ENCODE measurements at regions not wholly inside any gene's neighbourhood (a gene's known extent, or its start where the extent isn't known, plus 50 kb on each side); places are given as distances from the start of the nearest gene placed in this dataset.

DNA sequence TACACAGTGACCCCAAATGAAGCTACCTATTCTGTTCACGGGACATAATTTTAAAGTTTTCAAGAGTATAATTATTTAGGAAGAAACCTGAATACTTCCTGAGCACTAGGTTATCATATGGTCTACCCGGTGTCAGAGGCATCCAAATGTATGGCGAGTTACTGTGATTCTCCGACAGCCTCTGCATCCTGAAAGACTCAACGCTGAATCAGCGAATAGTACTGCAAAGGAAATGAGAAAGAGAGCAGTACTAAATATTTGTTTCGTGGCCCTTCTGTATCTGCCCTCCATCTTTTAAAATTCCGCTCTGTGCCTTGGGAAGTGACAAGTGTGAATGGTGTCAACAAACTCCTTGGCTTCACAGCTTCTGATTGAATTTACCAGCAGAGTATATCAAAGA, 358.0 kb upstream of the ZEB2 start:
- H3K4me1 Mint-ChIP-seq (ENCODE audit: low read depth), result no peaks in the 10 kb centered on the region
- no peak for TF ChIP-seq CTCF (IDR thresholded peaks at IDR 0.05; ENCODE audit: unreplicated experiment)
- H3K27me3 Mint-ChIP-seq, result no peaks in the 10 kb centered on the region
- H3K36me3 Mint-ChIP-seq (ENCODE audit: insufficient read depth), result no peaks in the 10 kb centered on the region
- no peak for DNase-seq (ENCODE audit: low spot score, unreplicated experiment)
- no peak overlapping the region for H3K4me3 Mint-ChIP-seq (ENCODE audit: low read depth)
- no peak overlapping the region for H3K27ac Mint-ChIP-seq
- H3K9me3 Mint-ChIP-seq (ENCODE audit: low read depth), result no peaks in the 10 kb centered on the region

DNA sequence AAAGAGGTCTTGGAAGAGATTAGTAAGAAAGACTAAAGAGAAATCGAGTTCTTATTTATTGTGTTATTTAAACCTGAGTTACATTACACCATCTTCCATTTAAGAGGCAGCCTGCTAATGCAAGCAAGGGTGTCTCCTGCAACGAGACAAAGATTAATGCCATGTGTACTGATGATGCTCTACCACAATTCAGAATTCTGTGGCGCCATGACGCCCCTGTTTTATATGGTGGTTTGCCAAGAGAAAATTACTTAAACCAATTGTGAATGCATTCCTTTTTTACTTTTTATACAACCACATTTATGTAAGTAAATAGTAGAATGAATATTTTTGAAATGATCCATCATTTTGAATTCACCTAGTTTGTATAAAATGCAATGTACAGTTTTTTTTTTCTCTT, 356.1 kb upstream of the ZEB2 start:
- Mint-ChIP-seq H3K36me3 (ENCODE audit: insufficient read depth) (no peaks in the 10 kb centered on the region), H3K27ac (no peak overlapping the region), H3K27me3 (no peaks in the 10 kb centered on the region), H3K4me3 (ENCODE audit: low read depth) (no peak overlapping the region), H3K9me3 (ENCODE audit: low read depth) (no peaks in the 10 kb centered on the region), H3K4me1 (ENCODE audit: low read depth) (no peaks in the 10 kb centered on the region)
- no peak for TF ChIP-seq CTCF (IDR thresholded peaks at IDR 0.05; ENCODE audit: unreplicated experiment)
- no peak for DNase-seq (ENCODE audit: low spot score, unreplicated experiment)

GRCh38 chr2:144875290-144875969, 355.5 kb upstream of the ZEB2 start:
- no peak for DNase-seq (ENCODE audit: low spot score, unreplicated experiment)
- H3K27me3 Mint-ChIP-seq, result no peaks in the 10 kb centered on the region
- no peaks in the 10 kb centered on the region for H3K9me3 Mint-ChIP-seq (ENCODE audit: low read depth)
- no peak overlapping the region for H3K27ac Mint-ChIP-seq
- no peaks in the 10 kb centered on the region for H3K4me1 Mint-ChIP-seq (ENCODE audit: low read depth)
- TF ChIP-seq CTCF (IDR thresholded peaks at IDR 0.05; ENCODE audit: unreplicated experiment), result no peak
- no peaks in the 10 kb centered on the region for H3K36me3 Mint-ChIP-seq (ENCODE audit: insufficient read depth)
- no peak overlapping the region for H3K4me3 Mint-ChIP-seq (ENCODE audit: low read depth)

DNA sequence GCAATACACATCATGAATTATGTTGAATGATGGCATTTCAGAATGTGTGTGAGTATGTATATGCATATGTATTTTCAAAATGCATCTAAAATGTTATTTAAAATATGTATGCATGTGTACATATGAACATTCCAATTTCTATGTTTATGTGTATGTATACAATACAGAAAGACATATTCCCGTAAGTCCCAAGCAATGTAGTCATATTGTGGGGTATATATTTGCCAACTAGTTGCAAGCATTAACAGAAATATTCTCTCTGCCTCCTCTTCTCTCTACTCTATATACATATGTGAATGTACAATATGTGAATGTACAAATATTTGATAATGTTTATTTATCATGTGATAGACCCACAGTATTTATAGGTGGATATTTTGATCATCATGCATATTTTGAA, 345.8 kb upstream of the ZEB2 start:
- Mint-ChIP-seq H3K4me3 (ENCODE audit: low read depth) (no peak overlapping the region), H3K9me3 (ENCODE audit: low read depth) (no peaks in the 10 kb centered on the region), H3K27ac (no peak overlapping the region), H3K36me3 (ENCODE audit: insufficient read depth) (no peaks in the 10 kb centered on the region), H3K4me1 (ENCODE audit: low read depth) (peaks cover 9% of the 10 kb centered on the region), H3K27me3 (no peaks in the 10 kb centered on the region)
- TF ChIP-seq CTCF (IDR thresholded peaks at IDR 0.05; ENCODE audit: unreplicated experiment), result no peak
- DNase-seq (ENCODE audit: low spot score, unreplicated experiment), result no peak

- no peak for TF ChIP-seq CTCF (IDR thresholded peaks at IDR 0.05; ENCODE audit: unreplicated experiment)
- H3K4me3 Mint-ChIP-seq (ENCODE audit: low read depth), result no peak overlapping the region
- H3K27me3 Mint-ChIP-seq, result no peaks in the 10 kb centered on the region
- peaks cover 5% of the 10 kb centered on the region for H3K4me1 Mint-ChIP-seq (ENCODE audit: low read depth)
- H3K9me3 Mint-ChIP-seq (ENCODE audit: low read depth), result peaks cover 3% of the 10 kb centered on the region
- no peak overlapping the region for H3K27ac Mint-ChIP-seq
- no peaks in the 10 kb centered on the region for H3K36me3 Mint-ChIP-seq (ENCODE audit: insufficient read depth)
- DNase-seq (ENCODE audit: low spot score, unreplicated experiment), result no peak
Measured at GRCh38 chr2:144859716-144860115, 339.8 kb upstream of the ZEB2 start.

All from progenitor cell of endocrine pancreas (in vitro differentiated cells).